ENCODE measurements at regions not wholly inside any gene's neighbourhood (a gene's known extent, or its start where the extent isn't known, plus 50 kb on each side); places are given as distances from the start of the nearest gene placed in this dataset.

GRCh38 chr12:118773956-118774723, 207.2 kb upstream of the SRRM4 start:
- Histone ChIP-seq H3K36me3 (ENCODE audit: control insufficient read depth in 1 of 2, insufficient read depth in 2 of 2, low read length in 2 of 2) (no peaks in the 10 kb centered on the region), H2AFZ (ENCODE audit: low read depth, low read length, poor library complexity, severe bottlenecking) (no peak overlapping the region), H3K79me2 (ENCODE audit: insufficient read depth, low read length) (no peaks in the 10 kb centered on the region), H3K9me3 (ENCODE audit: control insufficient read depth in 1 of 2, insufficient read depth in 1 of 2, low read depth in 1 of 2, low read length in 2 of 2) (no peaks in the 10 kb centered on the region), H3K27me3 (ENCODE audit: insufficient read depth, low read length) (no peaks in the 10 kb centered on the region; the same call in 1 of the 2 replicates), H3K27ac (ENCODE audit: low read depth, low read length) (no peak overlapping the region), H3K9me2 (ENCODE audit: insufficient read depth) (no peaks in the 10 kb centered on the region), H4K20me1 (ENCODE audit: insufficient read depth) (no peaks in the 10 kb centered on the region), H3K9ac (ENCODE audit: low read length) (no peak overlapping the region), H3K4me3 (replicated peaks in 1 of 2; ENCODE audit: low read depth in 1 of 2, low read length in 2 of 2) (no peak overlapping the region), H3K4me1 (ENCODE audit: control insufficient read depth in 1 of 2, insufficient read depth in 2 of 2, low read length in 2 of 2) (no peaks in the 10 kb centered on the region), H3K4me2 (ENCODE audit: low read length) (no peak overlapping the region)
- ATAC-seq (no peak), DNase-seq (ENCODE audit: low read depth, low spot score) (no peak)
- ChIA-PET RAD21 (ENCODE audit: low non-redundant PET in 1 of 2, low total read pairs in 2 of 2, uncharacterized antibody in 2 of 2, unreplicated experiment in 2 of 2) (no interaction called here), POLR2A (no interaction called here), CTCF (no interaction called here)
- BruUV-seq (replicated peaks): no TSS peak
- TF ChIP-seq TCF7L2 (IDR thresholded peaks at IDR 0.05; ENCODE audit: borderline replicate concordance, extremely low read depth, insufficient read depth, insufficient read length) (no peak), POLR2A (IDR thresholded peaks at IDR 0.05; ENCODE audit: borderline replicate concordance, extremely low read depth, insufficient read depth, insufficient read length) (no peak), EZH2phosphoT487 (IDR thresholded peaks at IDR 0.05; ENCODE audit: borderline replicate concordance) (no peak), ZFX (IDR thresholded peaks at IDR 0.05) (no peak), POLR2AphosphoS5 (IDR thresholded peaks at IDR 0.05; ENCODE audit: low read depth, low read length) (no peak), SRF (IDR thresholded peaks at IDR 0.05; ENCODE audit: low read depth) (no peak), EGR1 (IDR thresholded peaks at IDR 0.05; ENCODE audit: low read depth) (no peak)
- intact Hi-C loops (cut with micrococcal nuclease): no loop called here

DNA sequence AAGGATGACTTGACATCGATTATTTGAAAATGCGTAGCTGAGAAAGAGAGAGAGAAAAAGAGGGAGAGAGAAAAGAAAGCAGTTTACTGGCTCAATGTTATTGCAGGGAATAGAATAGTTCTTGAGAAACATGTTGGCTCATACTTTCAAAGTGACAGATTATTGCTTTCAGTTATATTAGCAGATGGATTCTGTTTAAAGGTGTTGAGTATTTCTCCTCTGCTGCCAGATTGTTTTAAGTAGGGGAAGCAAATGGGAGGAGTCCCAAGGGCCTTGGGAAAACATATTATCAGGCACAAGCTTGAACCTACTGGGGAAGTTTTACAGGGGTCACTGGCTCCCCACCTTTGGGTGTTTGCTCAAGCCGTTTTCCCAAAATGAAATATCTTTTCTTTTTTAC, 203.8 kb upstream of the SRRM4 start:
- no peaks in the 10 kb centered on the region for H3K79me2 ChIP-seq (ENCODE audit: insufficient read depth, low read length)
- ChIA-PET RAD21 (ENCODE audit: low non-redundant PET in 1 of 2, low total read pairs in 2 of 2, uncharacterized antibody in 2 of 2, unreplicated experiment in 2 of 2) (no interaction called here), CTCF (no interaction called here), POLR2A (no interaction called here)
- H3K27me3 ChIP-seq (ENCODE audit: insufficient read depth, low read length): no peaks in the 10 kb centered on the region
- BruUV-seq (replicated peaks): no TSS peak
- H3K4me1 ChIP-seq (ENCODE audit: control insufficient read depth in 1 of 2, insufficient read depth in 2 of 2, low read length in 2 of 2): no peaks in the 10 kb centered on the region
- no peak overlapping the region for H3K4me3 ChIP-seq (replicated peaks in 1 of 2; ENCODE audit: low read depth in 1 of 2, low read length in 2 of 2)
- no peak for DNase-seq (ENCODE audit: low read depth, low spot score)
- H2AFZ ChIP-seq (ENCODE audit: low read depth, low read length, poor library complexity, severe bottlenecking): no peak overlapping the region
- H3K9ac ChIP-seq (ENCODE audit: low read length): no peak overlapping the region
- H3K4me2 ChIP-seq (ENCODE audit: low read length): no peak overlapping the region
- H3K36me3 ChIP-seq (ENCODE audit: control insufficient read depth in 1 of 2, insufficient read depth in 2 of 2, low read length in 2 of 2): no peaks in the 10 kb centered on the region
- intact Hi-C loops (cut with micrococcal nuclease): no loop called here
- H3K27ac ChIP-seq (ENCODE audit: low read depth, low read length): no peak overlapping the region
- no peak for TF ChIP-seq EZH2 (IDR thresholded peaks at IDR 0.05)
- TF ChIP-seq, protein P1, sequence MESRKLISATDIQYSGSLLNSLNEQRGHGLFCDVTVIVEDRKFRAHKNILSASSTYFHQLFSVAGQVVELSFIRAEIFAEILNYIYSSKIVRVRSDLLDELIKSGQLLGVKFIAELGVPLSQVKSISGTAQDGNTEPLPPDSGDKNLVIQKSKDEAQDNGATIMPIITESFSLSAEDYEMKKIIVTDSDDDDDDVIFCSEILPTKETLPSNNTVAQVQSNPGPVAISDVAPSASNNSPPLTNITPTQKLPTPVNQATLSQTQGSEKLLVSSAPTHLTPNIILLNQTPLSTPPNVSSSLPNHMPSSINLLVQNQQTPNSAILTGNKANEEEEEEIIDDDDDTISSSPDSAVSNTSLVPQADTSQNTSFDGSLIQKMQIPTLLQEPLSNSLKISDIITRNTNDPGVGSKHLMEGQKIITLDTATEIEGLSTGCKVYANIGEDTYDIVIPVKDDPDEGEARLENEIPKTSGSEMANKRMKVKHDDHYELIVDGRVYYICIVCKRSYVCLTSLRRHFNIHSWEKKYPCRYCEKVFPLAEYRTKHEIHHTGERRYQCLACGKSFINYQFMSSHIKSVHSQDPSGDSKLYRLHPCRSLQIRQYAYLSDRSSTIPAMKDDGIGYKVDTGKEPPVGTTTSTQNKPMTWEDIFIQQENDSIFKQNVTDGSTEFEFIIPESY (IDR thresholded peaks at IDR 0.05; ENCODE audit: extremely low read depth, insufficient replicate concordance, low read length): no peak
- no peaks in the 10 kb centered on the region for H3K9me3 ChIP-seq (ENCODE audit: control insufficient read depth in 1 of 2, insufficient read depth in 1 of 2, low read depth in 1 of 2, low read length in 2 of 2)
- no peak for ATAC-seq
- H4K20me1 ChIP-seq (ENCODE audit: insufficient read depth): no peaks in the 10 kb centered on the region
- H3K9me2 ChIP-seq (ENCODE audit: insufficient read depth): no peaks in the 10 kb centered on the region

All from HCT116 (cell line).